D721Med (cell line): ENCODE measurements at regions not wholly inside any gene's neighbourhood (a gene's known extent, or its start where the extent isn't known, plus 50 kb on each side); places are given as distances from the start of the nearest gene placed in this dataset.

Experiments used
- DNase-seq: peaks from one replicate; pipeline ENCODE4 v3.0.0; 2011; ENCODE audit warnings: low spot score; ENCODE audit not compliant: insufficient read length
- FAIRE-seq: peaks from 2 replicates; lab custom pipeline; 2011; peaks lifted over from hg19 to GRCh38; lab: Jason Lieb, UNC
- CTCF ChIP-seq: IDR thresholded peaks from 2 replicates; pipeline ENCODE4 v1.5.1; 2012; ENCODE audit warnings: mild to moderate bottlenecking, control low read depth; ENCODE audit not compliant: insufficient read depth; ENCODE audit errors: missing control alignments

GRCh38 chr6:125564941-125565340, 184.5 kb upstream of the HEY2 start:
- TF ChIP-seq CTCF, result no peak
- DNase-seq (no peak), FAIRE-seq (no peak)

- FAIRE-seq (no peak), DNase-seq (no peak)
- TF ChIP-seq CTCF, result no peak
These were observed 182.0 kb upstream of the HEY2 start for GRCh38 chr6:125567407-125567806.

GRCh38 chr6:125568609-125569008, 180.8 kb upstream of the HEY2 start:
- no peak for TF ChIP-seq CTCF
- no peak for FAIRE-seq
- no peak for DNase-seq

GRCh38 chr6:125570526-125570925, 178.9 kb upstream of the HEY2 start:
- no peak for FAIRE-seq

GRCh38 chr6:125571207-125571755, 178.2 kb upstream of the HEY2 start:
- no peak for TF ChIP-seq CTCF
- DNase-seq (no peak), FAIRE-seq (no peak)

More at GRCh38 chr6:125570526-125570925, 178.9 kb upstream of the HEY2 start:
- TF ChIP-seq CTCF, result no peak
- DNase-seq, result no peak

- no peak for TF ChIP-seq CTCF
- DNase-seq (no peak), FAIRE-seq (no peak)
These were observed 174.8 kb upstream of the HEY2 start for GRCh38 chr6:125574604-125575003.

- TF ChIP-seq CTCF, result no peak
- FAIRE-seq (no peak), DNase-seq (no peak)
These were observed 172.2 kb upstream of the HEY2 start for GRCh38 chr6:125577124-125577662.
